Transverse colon (tissue), 4 donors: ENCODE measurements at regions not wholly inside any gene's neighbourhood (a gene's known extent, or its start where the extent isn't known, plus 50 kb on each side); places are given as distances from the start of the nearest gene placed in this dataset.

Source experiments
- DNase-seq: peaks from one replicate; pipeline ENCODE4 v3.0.0-alpha.2; 2019
- H3K27ac ChIP-seq, 4 donors: fragments of 200-600 bp; sonication (generic); 2 replicates each; pipeline ENCODE4 v1.5.1; 2016 to 2018; ENCODE audit warnings: inconsistent platforms in 4 of 4
- H3K27me3 ChIP-seq: fragments of 200-600 bp; sonication (generic); 2 replicates; pipeline ENCODE4 v1.5.1; 2017; ENCODE audit warnings: inconsistent platforms
- H3K36me3 ChIP-seq, 4 donors: fragments of 200-600 bp; sonication (generic); 2 replicates each; pipeline ENCODE4 v1.5.1; 2017 to 2019; ENCODE audit warnings: inconsistent platforms in 4 of 4
- H3K4me1 ChIP-seq, 4 donors: fragments of 200-600 bp; sonication (generic); 2 replicates each; pipeline ENCODE4 v1.5.1; 2017 to 2020; ENCODE audit warnings: inconsistent platforms in 4 of 4
- H3K4me3 ChIP-seq, 4 donors: fragments of 200-600 bp; sonication (generic); 1 replicate in 1 of 4; 2 replicates in 3 of 4; pipeline versions ENCODE4 v1.5.1 to v1.6.1; 2017 to 2019; ENCODE audit warnings: inconsistent platforms in 4 of 4
- H3K9me3 ChIP-seq, 2 donors: fragments of 200-600 bp; sonication (generic); 2 replicates each; pipeline ENCODE4 v1.5.1; 2017 to 2019; ENCODE audit warnings: inconsistent platforms in 2 of 2
- CTCF ChIP-seq, 5 experiments: fragments of 200-600 bp in 3 of 5; fragments of 450-650 bp in 2 of 5; sonication (generic) in 3 of 5; IDR thresholded peaks; 1 replicate in 2 of 5; 2 replicates in 3 of 5; pipeline ENCODE4 v1.5.1; 2016 to 2017; ENCODE audit warnings: antibody characterized with exemption in 5 of 5, inconsistent platforms in 3 of 5, mild to moderate bottlenecking in 2 of 5, moderate library complexity in 1 of 5
- EP300 ChIP-seq: sonication (generic); formaldehyde crosslinking; IDR thresholded peaks from one replicate; pipeline ENCODE4 v1.6.1; 2017; ENCODE audit warnings: antibody characterized with exemption, low read depth
- POLR2A ChIP-seq: fragments of 450-650 bp; IDR thresholded peaks from one replicate; pipeline ENCODE4 v1.6.1; 2016; ENCODE audit warnings: antibody characterized with exemption, mild to moderate bottlenecking, moderate library complexity
- POLR2AphosphoS5 ChIP-seq, 3 donors: sonication (generic); formaldehyde crosslinking; IDR thresholded peaks; one replicate each; pipeline ENCODE4 v1.6.1; 2016; ENCODE audit warnings: antibody characterized with exemption in 3 of 3
- WGBS, 2 donors: methylation state at CpG; one replicate each; pipeline ENCODE4 v1.1.5; 2018; ENCODE audit warnings: low coverage in 1 of 2; 5-methylcytosine and 5-hydroxymethylcytosine counted together
- in situ Hi-C, 4 donors: fragments of 200-750 bp; cut with MboI; loops; one replicate each; pipeline versions ENCODE4 v1.15.0 to v1.15.1; 2017; ENCODE audit warnings: low sequenced_read_pairs in 3 of 4, low pct_ligation_motif_present in 1 of 4, low pct_unique_long_range_greater_than_20kb in 1 of 4
- intact Hi-C: fragments of 100-400 bp; cut with DNase I; formaldehyde crosslinking; loops from one replicate; pipeline ENCODE4 v1.15.1; 2023; ENCODE audit warnings: low total_unique reads

- H3K9me3 ChIP-seq = no peaks in the 10 kb centered on the region
- no peak overlapping the region for H3K27ac ChIP-seq
- in situ Hi-C loops = no loop called here
- TF ChIP-seq EP300 = no peak
- no peak for TF ChIP-seq CTCF (IDR thresholded peaks at IDR 0.05)
- TF ChIP-seq POLR2AphosphoS5 (IDR thresholded peaks at IDR 0.05) = no peak
- no peak for TF ChIP-seq POLR2A
- peaks cover 0 to 19% (median 7%) of the 10 kb centered on the region in 4 donors for H3K4me1 ChIP-seq
- no peak for DNase-seq
- no peak overlapping the region for H3K4me3 ChIP-seq
- H3K27me3 ChIP-seq = no peaks in the 10 kb centered on the region
- H3K36me3 ChIP-seq = no peaks in the 10 kb centered on the region
- 73% methylated on average over 1 of the region's 1 CpG; no CpG with 5 or more reads in 1 of the 2 donors for WGBS, 2 donors
- intact Hi-C loops = no loop called here
These were observed 169.0 kb downstream of the FTCDNL1 start for GRCh38 chr2:199682001-199682400.

- WGBS, 2 donors = 90 to 94% methylated on average over 4 of the region's 4 CpGs
- no peaks in the 10 kb centered on the region for H3K27me3 ChIP-seq
- peaks cover 0 to 19% (median 7%) of the 10 kb centered on the region in 4 donors for H3K4me1 ChIP-seq
- in situ Hi-C loops = no loop called here
- DNase-seq = no peak
- H3K27ac ChIP-seq = no peak overlapping the region
- no peak overlapping the region for H3K4me3 ChIP-seq
- intact Hi-C loops = no loop called here
- H3K36me3 ChIP-seq = no peaks in the 10 kb centered on the region
- TF ChIP-seq EP300 = no peak
- no peak for TF ChIP-seq CTCF (IDR thresholded peaks at IDR 0.05)
- no peak for TF ChIP-seq POLR2AphosphoS5 (IDR thresholded peaks at IDR 0.05)
- TF ChIP-seq POLR2A = no peak
- H3K9me3 ChIP-seq = no peaks in the 10 kb centered on the region
These were observed 170.5 kb downstream of the FTCDNL1 start for GRCh38 chr2:199680482-199680881.

- no peak overlapping the region for H3K4me3 ChIP-seq
- peaks cover 0 to 19% (median 7%) of the 10 kb centered on the region in 4 donors for H3K4me1 ChIP-seq
- no peaks in the 10 kb centered on the region for H3K9me3 ChIP-seq
- no peaks in the 10 kb centered on the region for H3K27me3 ChIP-seq
- WGBS, 2 donors = 32 to 80% methylated on average over 1 of the region's 1 CpG
- TF ChIP-seq POLR2AphosphoS5 (IDR thresholded peaks at IDR 0.05) = no peak
- TF ChIP-seq EP300 = no peak
- TF ChIP-seq POLR2A = no peak
- no peak for TF ChIP-seq CTCF (IDR thresholded peaks at IDR 0.05)
- DNase-seq = no peak
- intact Hi-C loops (no loop called here), in situ Hi-C loops (no loop called here)
- H3K36me3 ChIP-seq = no peaks in the 10 kb centered on the region
- H3K27ac ChIP-seq = no peak overlapping the region
These were observed 171.1 kb downstream of the FTCDNL1 start for GRCh38 chr2:199679883-199680282.

- in situ Hi-C loops (no loop called here), intact Hi-C loops (no loop called here)
- no peak for TF ChIP-seq EP300
- TF ChIP-seq CTCF (IDR thresholded peaks at IDR 0.05) = no peak
- no peak for TF ChIP-seq POLR2AphosphoS5 (IDR thresholded peaks at IDR 0.05)
- TF ChIP-seq POLR2A = no peak
- Histone ChIP-seq H3K27ac (peak overlapping the region in 1 of 4 donors; percentile 12), H3K36me3 (no peaks in the 10 kb centered on the region), H3K4me3 (no peak overlapping the region), H3K9me3 (no peaks in the 10 kb centered on the region), H3K4me1 (peaks cover 0 to 19% (median 6%) of the 10 kb centered on the region in 4 donors), H3K27me3 (no peaks in the 10 kb centered on the region)
- DNase-seq = no peak
- 38 to 51% methylated on average over 3 to 4 of the region's 4 CpGs for WGBS, 2 donors
These were observed 173.1 kb downstream of the FTCDNL1 start for GRCh38 chr2:199677881-199678280.
